GM21390 (cell line): ENCODE measurements at regions not wholly inside any gene's neighbourhood (a gene's known extent, or its start where the extent isn't known, plus 50 kb on each side); places are given as distances from the start of the nearest gene placed in this dataset.
"Not testable (repeated sequence)": the region's sequence is repeated elsewhere in the genome, so short reads cannot be mapped to it uniquely, and the experiment has no call there.

Experiments used
- ATAC-seq: cut with Tn5 transposase; IDR thresholded peaks from one replicate; pipeline ENCODE4 v1.9.1; 2021; ENCODE audit not compliant: unreplicated experiment

DNA sequence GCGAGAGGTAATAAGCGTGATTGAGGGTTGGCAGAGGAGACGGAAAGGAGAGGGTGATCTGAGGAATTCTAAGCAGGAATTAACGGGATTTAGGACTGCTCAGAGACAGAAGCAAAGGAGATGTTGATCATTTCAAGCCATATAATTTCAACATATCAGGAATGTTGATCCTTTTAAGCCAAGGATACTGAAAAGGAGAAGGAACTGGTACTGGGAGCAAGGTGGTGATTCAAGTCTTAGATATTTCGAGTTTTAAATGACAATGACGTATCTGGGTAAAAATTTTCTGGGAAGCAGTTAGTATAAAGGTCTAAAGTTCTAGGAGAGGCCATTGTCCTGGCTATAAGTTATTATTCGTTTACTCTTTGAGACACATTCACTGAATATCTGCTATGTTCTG, 91.3 kb upstream of the OGFRL1 start:
- no peak for ATAC-seq

DNA sequence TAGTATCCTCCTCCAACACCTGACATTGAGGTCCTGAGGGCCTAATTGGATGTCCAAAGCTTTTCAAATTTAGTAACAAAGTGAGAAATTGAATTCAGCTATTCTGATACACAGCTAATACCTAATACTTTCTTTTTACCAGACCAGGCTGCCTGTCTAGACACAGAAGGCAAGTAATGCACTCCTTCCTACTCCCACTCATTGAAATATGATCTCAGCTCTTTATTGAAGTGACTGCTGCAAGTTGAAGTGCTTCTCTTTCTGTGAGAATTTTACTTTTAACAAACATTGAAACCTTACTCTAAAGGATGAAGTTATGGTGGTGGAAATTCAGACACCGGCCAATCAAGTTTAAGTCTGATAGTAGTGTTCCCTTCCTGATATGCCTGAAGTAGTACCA, 90.8 kb upstream of the OGFRL1 start:
- no peak for ATAC-seq

DNA sequence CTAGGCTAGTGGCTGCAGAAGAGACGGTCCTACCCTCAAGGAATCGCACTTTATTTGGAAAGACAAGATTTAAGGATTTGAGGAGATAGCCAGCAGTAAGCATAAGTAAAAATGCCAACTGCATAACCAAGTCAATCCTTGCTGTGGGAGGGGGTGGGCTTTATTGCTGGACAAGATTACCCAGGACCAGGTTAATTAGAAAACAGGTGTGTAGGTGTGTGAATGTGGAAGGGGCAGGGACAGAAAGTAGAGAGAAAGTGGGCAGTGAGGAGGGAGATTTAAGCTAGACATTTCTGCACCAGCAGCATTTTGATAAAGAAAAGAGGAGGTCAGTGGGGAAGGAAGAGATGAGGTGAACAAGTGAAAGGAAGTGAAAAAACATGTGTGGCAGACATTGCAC, 89.7 kb upstream of the OGFRL1 start:
- no peak for ATAC-seq

DNA sequence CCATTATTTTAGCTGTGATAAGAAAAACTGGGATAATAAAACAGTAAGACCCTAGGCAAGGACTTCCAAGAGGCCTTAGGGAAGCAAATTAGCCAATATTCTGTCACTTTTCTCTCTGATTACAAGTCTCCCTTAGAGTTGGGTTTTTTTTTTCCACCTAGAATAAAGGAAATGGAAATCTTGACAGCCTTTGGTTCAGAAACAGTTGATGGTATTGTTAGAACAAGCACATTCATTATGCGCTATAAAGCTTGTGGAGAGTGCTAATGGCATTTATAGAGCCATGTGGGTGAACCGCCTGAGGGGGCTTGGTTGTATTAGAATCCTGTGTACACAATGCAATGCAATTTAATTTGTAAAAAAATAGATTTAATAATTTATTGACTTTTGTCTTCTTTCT, 88.9 kb upstream of the OGFRL1 start:
- ATAC-seq: no peak

DNA sequence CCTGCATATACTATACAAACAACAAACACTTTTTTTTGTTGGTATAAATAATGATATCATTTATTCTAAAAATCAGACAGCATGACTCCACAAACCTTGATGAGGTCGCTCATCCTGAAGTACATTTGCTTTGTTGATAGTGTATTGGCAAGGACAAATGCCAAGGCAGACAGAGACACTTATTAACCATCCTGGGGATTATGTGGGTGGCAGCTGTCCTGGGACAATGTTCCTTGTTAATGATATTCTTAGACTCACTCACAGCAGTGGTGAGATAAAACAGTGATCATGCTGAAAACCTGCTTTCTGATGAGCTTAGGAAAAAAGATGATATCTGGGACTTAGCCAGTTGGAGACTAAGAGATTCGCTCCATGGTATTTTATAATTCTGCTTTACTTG, 85.4 kb upstream of the OGFRL1 start:
- ATAC-seq: no peak

DNA sequence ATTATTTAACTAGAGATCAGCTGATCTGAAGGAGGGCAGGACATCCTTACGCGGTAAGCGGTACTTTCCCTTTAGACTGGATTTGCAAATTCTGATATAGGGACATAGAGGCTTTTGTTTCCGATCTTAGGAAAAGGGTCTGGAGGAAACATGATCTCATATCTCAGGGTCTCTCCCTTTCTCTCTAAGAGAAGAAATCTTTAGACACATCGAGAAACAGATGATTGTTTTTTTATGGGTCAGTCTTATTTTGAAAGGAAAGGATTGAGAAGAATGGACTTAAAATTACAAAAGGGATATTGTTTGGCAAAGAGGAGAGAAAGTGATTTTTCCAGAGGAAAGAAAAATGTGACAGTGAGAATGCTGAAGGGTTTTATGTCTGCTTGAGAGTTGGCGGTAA, 83.9 kb upstream of the OGFRL1 start:
- no peak for ATAC-seq

DNA sequence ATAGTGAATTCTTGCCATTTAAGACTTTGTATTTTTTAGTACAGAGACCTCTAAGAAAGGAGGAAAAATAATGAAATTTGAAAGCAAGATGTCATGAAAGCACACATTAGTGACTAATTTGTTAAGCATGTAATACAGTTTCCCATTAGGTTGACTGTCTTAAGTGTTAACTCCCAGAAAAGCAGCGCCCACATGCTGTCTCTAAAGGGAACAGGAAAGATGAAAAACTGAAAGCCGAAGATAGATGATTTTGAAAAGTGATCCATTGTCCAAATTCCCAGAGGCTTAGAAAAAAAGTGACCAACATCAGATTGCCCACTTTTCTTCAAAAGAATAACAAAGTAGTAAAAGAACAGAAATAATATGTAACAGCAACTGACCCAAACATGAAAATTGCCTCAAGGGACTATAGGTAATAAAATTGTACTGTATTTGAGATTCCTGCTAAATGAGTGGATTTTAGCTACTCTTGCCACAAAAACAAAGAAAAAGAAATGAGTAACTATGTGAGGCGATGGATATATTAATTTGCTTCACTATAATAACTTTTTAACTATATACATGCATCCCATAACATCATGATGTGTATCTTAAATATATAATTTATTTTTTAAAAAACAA, 83.2 kb upstream of the OGFRL1 start:
- ATAC-seq: no peak

DNA sequence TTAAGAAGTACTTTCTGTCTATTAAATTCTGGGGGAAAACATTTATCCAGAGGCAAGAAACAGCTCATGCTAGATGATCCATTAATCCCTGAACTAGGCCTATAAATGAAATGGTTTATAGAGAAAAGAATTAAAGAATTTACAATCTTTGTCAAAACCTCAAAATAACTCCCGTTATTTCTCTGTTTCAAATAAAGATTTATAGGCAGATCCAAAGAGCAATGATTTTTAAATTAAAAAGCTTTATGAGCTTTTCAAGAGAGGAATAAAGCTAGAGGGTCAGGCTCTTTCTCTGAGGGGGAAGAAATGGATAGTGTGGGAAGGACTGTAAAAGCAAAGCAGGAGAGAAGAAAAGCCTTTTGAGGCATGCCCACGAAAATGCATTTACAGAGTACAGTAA, 82.5 kb upstream of the OGFRL1 start:
- no peak for ATAC-seq

DNA sequence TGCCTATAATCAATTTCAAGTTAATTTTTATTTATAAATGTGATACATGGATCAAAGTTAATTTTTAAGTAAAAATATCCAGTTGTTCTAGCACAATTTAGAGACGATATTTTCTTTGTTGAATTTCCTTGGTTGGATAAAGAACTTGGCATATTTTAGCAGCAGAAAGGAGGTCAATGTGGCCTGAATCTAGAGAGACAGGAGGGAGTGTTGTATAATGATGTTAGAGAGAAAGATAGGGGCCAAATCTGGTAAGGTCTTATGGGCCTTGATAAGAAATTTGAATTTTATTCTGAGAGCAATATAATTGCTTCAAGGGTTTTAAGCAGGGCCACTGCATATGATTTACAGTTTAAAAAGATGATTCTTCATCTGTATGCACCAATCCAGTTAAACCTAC, 79.4 kb upstream of the OGFRL1 start:
- ATAC-seq: no peak

DNA sequence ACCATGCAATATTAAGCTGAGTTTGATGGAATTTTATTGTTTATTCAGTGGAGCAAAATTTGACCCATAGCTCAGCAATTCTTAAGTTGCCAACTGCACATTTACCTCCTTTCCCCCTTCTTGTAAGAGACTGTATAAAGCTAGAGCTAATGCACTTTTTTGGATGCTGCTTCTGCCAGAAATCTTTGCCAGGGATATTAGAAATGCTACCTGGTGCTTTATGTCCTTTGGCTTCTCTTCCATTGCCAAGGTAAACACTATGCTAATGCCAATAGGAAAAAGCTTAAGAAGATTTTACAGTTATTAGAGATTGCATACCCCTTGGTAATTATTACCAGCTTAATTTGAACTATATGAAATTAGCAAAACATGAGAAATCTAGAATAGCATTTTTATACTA, 79.0 kb upstream of the OGFRL1 start:
- ATAC-seq: no peak

DNA sequence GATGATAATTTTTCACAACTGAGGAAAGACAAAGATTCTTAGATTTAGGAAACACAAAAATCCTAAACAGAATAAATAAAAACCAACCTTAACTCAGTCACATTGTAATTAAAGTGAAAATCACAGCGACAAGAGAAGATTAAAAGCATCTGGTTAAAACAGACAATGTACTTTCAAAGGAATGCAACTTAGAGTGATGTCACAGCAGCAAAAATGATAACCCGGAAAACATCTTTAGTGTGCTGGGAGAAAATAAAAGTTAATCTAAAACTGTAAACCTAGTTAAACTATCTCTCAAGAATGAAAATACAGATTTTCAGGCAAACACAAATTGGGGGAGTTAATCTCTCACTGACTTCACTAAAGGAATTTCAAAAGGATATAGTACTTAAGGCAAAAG, 76.8 kb upstream of the OGFRL1 start:
- ATAC-seq: no peak

DNA sequence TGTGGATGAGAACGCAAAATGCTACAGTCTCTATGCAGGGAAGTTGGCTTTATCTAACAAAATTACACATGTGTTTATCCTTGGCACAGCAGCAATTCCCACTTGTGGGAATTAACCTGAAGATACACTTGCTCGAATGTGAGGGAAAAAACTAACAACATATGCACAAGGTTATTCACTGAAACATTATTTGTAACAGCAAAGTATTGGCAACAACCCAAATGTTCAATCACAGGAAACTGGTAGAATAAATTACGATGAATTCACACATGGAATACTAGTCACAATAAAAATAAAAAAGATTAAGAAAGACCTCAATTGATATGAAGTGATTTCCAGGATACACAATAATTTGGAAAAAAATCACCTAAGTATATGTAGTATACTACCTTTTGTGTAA, 68.1 kb upstream of the OGFRL1 start:
- ATAC-seq: no peak

DNA sequence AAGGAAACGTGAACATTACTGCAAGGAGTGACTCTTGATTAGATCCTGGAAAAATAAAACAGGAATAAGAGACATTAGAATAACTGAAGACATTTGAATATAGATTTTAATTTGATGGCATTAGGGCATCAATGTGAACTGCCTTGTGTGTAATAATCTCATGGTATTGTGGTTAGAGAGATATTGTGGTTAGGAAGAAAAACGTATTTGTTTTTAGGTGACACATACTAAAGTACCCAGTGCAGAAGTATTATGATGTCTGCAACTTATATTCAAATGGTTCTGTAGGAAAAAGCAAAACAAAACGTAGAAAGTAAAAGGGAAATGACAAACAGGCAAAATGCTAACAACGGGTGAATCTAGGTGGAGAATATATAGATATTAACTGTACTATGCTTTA, 65.9 kb upstream of the OGFRL1 start:
- ATAC-seq: no peak

DNA sequence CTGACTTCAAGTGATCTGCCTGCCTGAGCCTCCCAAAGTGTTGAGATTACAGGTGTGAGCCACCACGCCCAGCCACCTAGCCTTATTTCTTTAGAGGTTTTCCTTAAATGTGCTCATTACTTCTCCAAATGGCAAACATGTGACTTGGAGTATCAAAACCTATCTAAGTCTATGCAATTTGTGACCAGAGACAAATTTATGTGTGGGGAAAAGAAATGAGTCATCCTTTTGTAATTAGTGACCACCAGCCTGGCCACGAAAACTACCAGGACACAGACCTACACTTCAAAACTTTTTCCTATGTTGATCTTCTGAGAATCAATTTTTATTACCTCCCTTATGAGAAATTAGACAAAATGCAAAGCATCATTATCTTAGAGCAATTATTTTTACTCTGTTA, 64.6 kb upstream of the OGFRL1 start:
- no peak for ATAC-seq

DNA sequence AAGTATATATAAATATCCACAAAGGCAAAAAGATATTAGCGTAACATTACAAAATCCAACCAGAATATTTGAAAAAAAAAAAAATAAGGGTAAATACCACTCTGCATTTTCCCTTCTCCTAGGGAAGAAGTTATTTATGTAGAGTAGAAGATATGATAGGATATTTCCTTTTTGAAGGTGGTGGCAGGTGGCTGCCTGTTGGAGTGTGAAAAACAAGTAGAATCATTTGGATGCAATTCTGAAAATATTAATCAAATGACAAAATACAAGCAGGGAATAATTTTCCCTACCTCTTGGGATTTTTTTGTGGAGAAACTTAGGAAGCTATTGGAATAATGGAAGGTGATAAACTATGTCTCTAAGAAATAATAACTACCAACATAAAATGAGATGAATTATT, 62.5 kb upstream of the OGFRL1 start:
- no peak for ATAC-seq

DNA sequence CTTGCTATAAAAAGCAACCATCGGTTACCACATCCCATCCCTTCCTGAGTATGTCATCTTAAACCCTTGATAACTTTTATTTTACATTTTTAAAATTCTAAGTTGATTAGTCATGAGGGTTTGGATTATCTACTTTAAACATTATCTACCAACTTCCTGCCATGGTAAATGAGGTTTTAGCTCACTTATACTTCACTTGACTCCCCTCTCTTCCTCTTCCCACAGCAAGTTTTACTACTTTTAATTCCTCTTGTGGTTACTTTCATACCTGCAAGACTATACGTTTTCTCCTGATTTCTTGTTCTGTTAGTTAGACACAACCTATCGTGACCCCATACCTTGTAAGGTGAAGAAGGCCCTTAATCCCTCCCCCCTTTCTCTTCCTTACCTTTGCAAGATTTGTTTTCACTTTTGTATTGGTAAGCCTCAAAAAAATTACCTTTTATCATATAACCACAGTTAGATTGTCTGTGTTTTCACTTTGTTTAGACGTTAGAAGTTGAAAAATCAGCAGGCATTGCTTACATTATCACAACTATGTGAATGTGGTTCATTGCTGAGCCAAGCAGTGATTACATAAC, 60.1 kb upstream of the OGFRL1 start:
- ATAC-seq: no peak

DNA sequence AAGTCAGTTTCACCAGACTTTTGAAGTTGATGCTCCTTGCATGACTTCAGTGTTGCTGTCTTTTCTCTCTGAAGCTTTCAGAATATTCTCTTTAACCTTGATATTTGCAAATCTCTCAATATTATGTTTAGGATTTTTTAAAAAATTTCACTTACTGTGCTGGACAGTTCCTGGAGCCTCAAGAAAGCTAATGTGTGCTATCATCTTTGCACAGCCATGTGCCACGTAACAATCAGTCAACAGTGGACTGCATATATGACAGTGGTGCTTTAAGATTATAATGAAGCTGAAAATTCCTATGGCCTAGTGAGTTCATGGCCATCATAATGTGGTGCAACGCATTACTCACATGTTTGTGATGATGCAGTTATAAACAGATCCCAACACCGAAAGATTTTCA, 59.1 kb upstream of the OGFRL1 start:
- ATAC-seq: no peak

DNA sequence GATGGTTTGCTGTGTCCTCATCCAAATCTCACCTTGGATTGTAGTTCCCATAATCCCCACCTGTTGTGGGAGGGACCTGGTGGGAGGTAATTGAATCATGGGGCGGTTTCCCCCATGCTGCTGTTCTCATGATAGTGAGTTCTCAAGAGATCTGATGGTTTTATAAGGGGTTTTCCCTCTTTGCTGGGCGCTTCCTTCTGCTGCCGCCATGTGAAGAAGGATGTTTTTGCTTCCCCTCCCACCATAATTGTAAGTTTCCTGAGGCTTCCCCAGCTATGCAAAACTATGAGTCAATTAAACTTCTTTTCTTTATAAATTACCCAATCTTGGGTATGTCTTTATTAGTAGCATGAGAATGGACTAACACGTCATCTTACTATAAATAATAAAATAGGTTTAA, 55.7 kb upstream of the OGFRL1 start:
- not testable (repeated sequence) for ATAC-seq

DNA sequence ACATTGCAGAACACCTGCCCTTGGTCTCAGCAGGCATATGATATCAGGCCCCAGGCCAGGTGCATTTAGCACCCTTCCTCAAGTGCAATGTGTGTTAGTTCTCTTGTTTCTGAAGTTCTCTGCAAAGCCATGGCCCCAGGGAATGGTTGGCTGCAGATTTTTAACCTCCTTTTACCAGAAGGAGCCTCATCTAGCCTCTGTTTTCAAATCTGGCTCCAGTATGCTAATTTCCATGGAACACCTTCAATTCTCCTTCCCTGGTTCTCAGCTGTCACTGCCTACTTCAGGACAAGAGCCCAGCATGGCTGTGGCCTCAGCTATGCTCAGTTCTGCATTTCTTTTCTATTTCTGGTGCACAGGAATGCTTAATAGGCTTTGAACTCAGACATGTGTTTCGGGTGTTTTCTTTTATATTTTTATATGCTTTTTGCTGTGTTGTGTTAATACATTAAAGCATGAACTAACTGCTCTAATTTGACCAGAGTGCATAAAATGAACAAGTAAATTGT, 51.6 kb upstream of the OGFRL1 start:
- ATAC-seq: no peak

DNA sequence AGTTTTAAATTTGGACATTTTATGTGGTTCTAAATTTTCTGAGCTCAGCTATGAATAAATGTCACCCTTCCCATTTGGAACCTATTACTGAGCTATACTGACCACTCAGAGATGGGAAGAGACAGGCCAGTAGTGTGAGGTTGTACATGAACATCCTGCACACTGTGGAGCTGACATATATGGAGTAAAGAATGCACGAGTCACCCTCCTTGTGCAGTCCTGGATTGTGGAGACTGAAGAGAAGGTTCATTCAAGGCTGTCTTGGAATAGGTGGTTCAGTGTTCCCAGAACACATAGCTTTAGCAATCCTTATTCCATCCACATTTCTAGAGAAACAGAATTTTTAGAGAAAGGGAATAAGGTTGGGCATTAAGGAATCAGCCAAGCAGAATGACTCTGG, 50.3 kb upstream of the OGFRL1 start:
- ATAC-seq: no peak
